Skeletal muscle cell (primary cell): ENCODE measurements at regions not wholly inside any gene's neighbourhood (a gene's known extent, or its start where the extent isn't known, plus 50 kb on each side); places are given as distances from the start of the nearest gene placed in this dataset.
"Not testable (repeated sequence)": the region's sequence is repeated elsewhere in the genome, so short reads cannot be mapped to it uniquely, and the experiment has no call there.

ENCODE experiments used
- DNase-seq: peaks from one replicate; pipeline ENCODE4 v3.0.0-alpha.2; 2010; ENCODE audit warnings: low read depth
- H3K4me3 ChIP-seq: 2 replicates; pipeline ENCODE4 v1.5.1; 2011; ENCODE audit warnings: low read depth, mild to moderate bottlenecking, control low read depth, low read length, moderate library complexity

- no peak for DNase-seq
Observed at GRCh38 chr4:160319221-160319867, 1216.5 kb downstream of the RAPGEF2 start.

GRCh38 chr4:160319868-160320260 lies 1217.0 kb downstream of the RAPGEF2 start:
- H3K4me3 ChIP-seq: no peak overlapping the region
- no peak for DNase-seq

More at GRCh38 chr4:160319221-160319867, 1216.5 kb downstream of the RAPGEF2 start:
- H3K4me3 ChIP-seq: no peak overlapping the region

- DNase-seq: no peak
- H3K4me3 ChIP-seq: no peak overlapping the region
Observed at GRCh38 chr4:160326110-160326509, 1223.2 kb downstream of the RAPGEF2 start.

- no peak for DNase-seq
- no peak overlapping the region for H3K4me3 ChIP-seq
Observed at GRCh38 chr4:160347197-160347596, 1244.3 kb downstream of the RAPGEF2 start.

- no peak for DNase-seq
- H3K4me3 ChIP-seq: no peak overlapping the region
Observed at GRCh38 chr4:160350944-160351343, 1248.1 kb downstream of the RAPGEF2 start.

- DNase-seq: no peak
- H3K4me3 ChIP-seq: no peak overlapping the region
Observed at GRCh38 chr4:160352637-160353036, 1249.8 kb downstream of the RAPGEF2 start.

- DNase-seq: no peak
- no peak overlapping the region for H3K4me3 ChIP-seq
Observed at GRCh38 chr4:160353548-160353947, 1250.7 kb downstream of the RAPGEF2 start.

GRCh38 chr4:160362478-160362877 lies 1259.6 kb downstream of the RAPGEF2 start:
- no peak for DNase-seq
- H3K4me3 ChIP-seq: no peak overlapping the region

- DNase-seq: no peak
- no peak overlapping the region for H3K4me3 ChIP-seq
Observed at GRCh38 chr4:160364217-160364616, 1261.3 kb downstream of the RAPGEF2 start.

GRCh38 chr4:160364665-160365064 lies 1261.8 kb downstream of the RAPGEF2 start:
- DNase-seq, H3K4me3 ChIP-seq: not testable (repeated sequence)

- not testable (repeated sequence) for DNase-seq, H3K4me3 ChIP-seq
Observed at GRCh38 chr4:160365383-160365782, 1262.5 kb downstream of the RAPGEF2 start.

GRCh38 chr4:160370046-160370445 lies 1267.2 kb downstream of the RAPGEF2 start:
- no peak overlapping the region for H3K4me3 ChIP-seq
- DNase-seq: no peak

- DNase-seq: no peak
- no peak overlapping the region for H3K4me3 ChIP-seq
Observed at GRCh38 chr4:160371446-160371845, 1268.6 kb downstream of the RAPGEF2 start.

GRCh38 chr4:160372390-160372789 lies 1269.5 kb downstream of the RAPGEF2 start:
- no peak for DNase-seq

GRCh38 chr4:160373911-160374310 lies 1271.0 kb downstream of the RAPGEF2 start:
- no peak overlapping the region for H3K4me3 ChIP-seq
- DNase-seq: no peak

More at GRCh38 chr4:160372390-160372789, 1269.5 kb downstream of the RAPGEF2 start:
- no peak overlapping the region for H3K4me3 ChIP-seq

- H3K4me3 ChIP-seq: no peak overlapping the region
- peak; percentile 15 for DNase-seq
Observed at GRCh38 chr4:160375772-160376452, 1273.0 kb downstream of the RAPGEF2 start.

- no peak overlapping the region for H3K4me3 ChIP-seq
- DNase-seq: no peak
Observed at GRCh38 chr4:160386846-160387245, 1284.0 kb downstream of the RAPGEF2 start.

GRCh38 chr4:160399826-160400225 lies 1296.9 kb downstream of the RAPGEF2 start:
- H3K4me3 ChIP-seq: no peak overlapping the region
- DNase-seq: no peak

- DNase-seq: no peak
- H3K4me3 ChIP-seq: no peak overlapping the region
Observed at GRCh38 chr4:160403081-160403480, 1300.2 kb downstream of the RAPGEF2 start.

GRCh38 chr4:160406263-160406825 lies 1303.5 kb downstream of the RAPGEF2 start:
- H3K4me3 ChIP-seq: no peak overlapping the region

GRCh38 chr4:160414496-160414895 lies 1311.6 kb downstream of the RAPGEF2 start:
- no peak overlapping the region for H3K4me3 ChIP-seq

More at GRCh38 chr4:160406263-160406825, 1303.5 kb downstream of the RAPGEF2 start:
- DNase-seq: no peak

More at GRCh38 chr4:160414496-160414895, 1311.6 kb downstream of the RAPGEF2 start:
- DNase-seq: no peak
